CD14-positive monocyte (primary cell): ENCODE measurements at regions not wholly inside any gene's neighbourhood (a gene's known extent, or its start where the extent isn't known, plus 50 kb on each side); places are given as distances from the start of the nearest gene placed in this dataset.

ENCODE experiments used
- DNase-seq, 3 donors: peaks; one replicate each; pipeline ENCODE4 v3.0.0-alpha.2; 2011 to 2022
- H2AFZ ChIP-seq: 2 replicates; pipeline ENCODE4 v1.6.0; 2012; ENCODE audit warnings: mild to moderate bottlenecking, low read depth, low read length, inconsistent platforms; ENCODE audit not compliant: insufficient read depth, poor library complexity, severe bottlenecking
- H3K27ac ChIP-seq, 2 donors: 1 replicate in 1 of 2; 2 replicates in 1 of 2; pipeline ENCODE4 v1.5.1; 2012 to 2013; ENCODE audit warnings: low read length in 2 of 2, control low read depth in 1 of 2, inconsistent platforms in 1 of 2, low read depth in 1 of 2, mild to moderate bottlenecking in 1 of 2
- H3K27me3 ChIP-seq, 2 donors: one replicate each; pipeline versions ENCODE4 v1.6.0 to v1.6.1; 2011 to 2013; ENCODE audit warnings: low read length in 2 of 2; ENCODE audit not compliant: control insufficient read depth in 2 of 2, insufficient read depth in 2 of 2
- H3K36me3 ChIP-seq, 2 donors: replicated peaks in 1 of 2; 1 replicate in 1 of 2; 2 replicates in 1 of 2; pipeline versions ENCODE4 v1.5.1 to v1.6.1; 2012 to 2013; ENCODE audit warnings: low read length in 2 of 2, control low read depth in 1 of 2, inconsistent platforms in 1 of 2, mild to moderate bottlenecking in 1 of 2; ENCODE audit not compliant: insufficient read depth in 2 of 2, control insufficient read depth in 1 of 2
- H3K4me1 ChIP-seq, 2 donors: 1 replicate in 1 of 2; 2 replicates in 1 of 2; pipeline versions ENCODE4 v1.5.1 to v1.6.1; 2012 to 2013; ENCODE audit warnings: low read length in 2 of 2, control low read depth in 1 of 2, inconsistent platforms in 1 of 2, mild to moderate bottlenecking in 1 of 2, moderate library complexity in 1 of 2; ENCODE audit not compliant: insufficient read depth in 2 of 2, control insufficient read depth in 1 of 2
- H3K4me2 ChIP-seq: replicated peaks from 2 replicates; pipeline ENCODE3; 2012; ENCODE audit warnings: low read length, moderate library complexity, mild to moderate bottlenecking; ENCODE audit not compliant: poor library complexity, severe bottlenecking; ENCODE audit errors: extremely low read depth
- H3K4me3 ChIP-seq, 3 experiments: fragments of 200-600 bp in 1 of 3; sonication (generic) in 1 of 3; replicated peaks in 1 of 3; 1 replicate in 2 of 3; 2 replicates in 1 of 3; pipeline ENCODE4 v1.5.1; 2011 to 2013; ENCODE audit warnings: low read length in 3 of 3, mild to moderate bottlenecking in 3 of 3, control low read depth in 2 of 3, low read depth in 2 of 3, inconsistent platforms in 1 of 3, moderate library complexity in 1 of 3
- H3K79me2 ChIP-seq: 2 replicates; pipeline ENCODE4 v1.6.0; 2012; ENCODE audit warnings: mild to moderate bottlenecking, control low read depth, inconsistent platforms, low read length, moderate library complexity; ENCODE audit not compliant: insufficient read depth
- H3K9ac ChIP-seq: 2 replicates; pipeline ENCODE4 v1.6.0; 2017; ENCODE audit warnings: low read length, mild to moderate bottlenecking; ENCODE audit not compliant: insufficient read depth, poor library complexity, severe bottlenecking
- H3K9me3 ChIP-seq, 2 donors: replicated peaks in 1 of 2; 1 replicate in 1 of 2; 2 replicates in 1 of 2; pipeline versions ENCODE4 v1.5.1 to v1.6.1; 2012 to 2013; ENCODE audit warnings: low read length in 2 of 2, control low read depth in 1 of 2; ENCODE audit not compliant: control insufficient read depth in 1 of 2, insufficient read depth in 1 of 2
- H4K20me1 ChIP-seq: 2 replicates; pipeline ENCODE4 v1.6.0; 2012; ENCODE audit warnings: mild to moderate bottlenecking, low read length, control low read depth, moderate library complexity; ENCODE audit not compliant: insufficient read depth
- H3K27ac Mint-ChIP-seq, 7 donors: one replicate each; pipeline ENCODE4 v1.8.0; 2020; ENCODE audit warnings: mild to moderate bottlenecking in 7 of 7, mixed read lengths in 7 of 7, moderate library complexity in 6 of 7, inconsistent platforms in 2 of 7
- H3K27me3 Mint-ChIP-seq, 3 donors: one replicate each; pipeline ENCODE4 v1.8.0; 2021 to 2022; ENCODE audit warnings: low read depth in 3 of 3, mild to moderate bottlenecking in 3 of 3, mixed read lengths in 3 of 3, moderate library complexity in 3 of 3, inconsistent platforms in 1 of 3
- H3K36me3 Mint-ChIP-seq, 2 donors: one replicate each; pipeline ENCODE4 v1.8.0; 2020; ENCODE audit warnings: mixed read lengths in 2 of 2, inconsistent platforms in 1 of 2, mild to moderate bottlenecking in 1 of 2
- H3K4me1 Mint-ChIP-seq: one replicate; pipeline ENCODE4 v1.8.0; 2020; ENCODE audit warnings: mild to moderate bottlenecking, mixed read lengths
- H3K4me3 Mint-ChIP-seq, 2 donors: one replicate each; pipeline ENCODE4 v1.8.0; 2020; ENCODE audit warnings: mild to moderate bottlenecking in 2 of 2, mixed read lengths in 2 of 2, moderate library complexity in 1 of 2
- H3K9me3 Mint-ChIP-seq, 7 donors: one replicate each; pipeline ENCODE4 v1.8.0; 2020 to 2022; ENCODE audit warnings: mixed read lengths in 7 of 7, mild to moderate bottlenecking in 6 of 7, moderate library complexity in 6 of 7, inconsistent platforms in 2 of 7
- CTCF ChIP-seq: fragments of 200-600 bp; IDR thresholded peaks from one replicate; pipeline ENCODE4 v1.8.0; 2022; ENCODE audit warnings: antibody characterized with exemption, mild to moderate bottlenecking
- WGBS: methylation state at CpG from one replicate; pipeline ENCODE4 v1.1.5; 2013; ENCODE audit warnings: missing lambda C conversion rate; ENCODE audit not compliant: insufficient coverage; 5-methylcytosine and 5-hydroxymethylcytosine counted together
- intact Hi-C, 2 donors: fragments of 100-400 bp; cut with micrococcal nuclease; formaldehyde crosslinking; loops; one replicate each; pipeline versions ENCODE4 v1.15.0 to v1.15.1; 2023

- Histone ChIP-seq H3K9me3 (no peaks in the 10 kb centered on the region), H2AFZ (no peak overlapping the region), H3K27ac (no peak overlapping the region), H3K4me2 (no peak overlapping the region), H3K36me3 (no peaks in the 10 kb centered on the region), H3K9ac (no peak overlapping the region), H3K79me2 (no peaks in the 10 kb centered on the region), H3K27me3 (no peaks in the 10 kb centered on the region), H4K20me1 (no peaks in the 10 kb centered on the region), H3K4me3 (no peak overlapping the region), H3K4me1 (no peaks in the 10 kb centered on the region)
- Mint-ChIP-seq H3K9me3 (peaks cover 0 to 2% (median 0%) of the 10 kb centered on the region in 7 donors), H3K36me3 (no peaks in the 10 kb centered on the region), H3K27ac (no peak overlapping the region), H3K27me3 (peaks cover 0 to 3% (median 3%) of the 10 kb centered on the region in 3 donors), H3K4me3 (no peak overlapping the region), H3K4me1 (no peaks in the 10 kb centered on the region)
- 90% methylated on average over 22 of the region's 26 CpGs for WGBS
- no peak for TF ChIP-seq CTCF
- DNase-seq: no peak
- intact Hi-C loops: no loop called here
Measured at GRCh38 chr22:48693377-48694135, 1134.1 kb downstream of the BRD1 start.

GRCh38 chr22:48692734-48693376 lies 1134.8 kb downstream of the BRD1 start:
- Histone ChIP-seq H3K27me3 (no peaks in the 10 kb centered on the region), H3K9ac (no peak overlapping the region), H3K27ac (no peak overlapping the region), H3K79me2 (no peaks in the 10 kb centered on the region), H3K4me1 (no peaks in the 10 kb centered on the region), H3K4me2 (no peak overlapping the region), H3K36me3 (no peaks in the 10 kb centered on the region), H3K4me3 (no peak overlapping the region), H2AFZ (no peak overlapping the region), H4K20me1 (no peaks in the 10 kb centered on the region), H3K9me3 (no peaks in the 10 kb centered on the region)
- Mint-ChIP-seq H3K27ac (no peak overlapping the region), H3K36me3 (no peaks in the 10 kb centered on the region), H3K27me3 (peaks cover 0 to 3% (median 3%) of the 10 kb centered on the region in 3 donors), H3K9me3 (peaks cover 0 to 2% (median 0%) of the 10 kb centered on the region in 7 donors), H3K4me1 (no peaks in the 10 kb centered on the region), H3K4me3 (no peak overlapping the region)
- WGBS: 91% methylated on average over 28 of the region's 31 CpGs
- intact Hi-C loops: no loop called here
- no peak for DNase-seq
- TF ChIP-seq CTCF: no peak
